ENCODE measurements at regions not wholly inside any gene's neighbourhood (a gene's known extent, or its start where the extent isn't known, plus 50 kb on each side); places are given as distances from the start of the nearest gene placed in this dataset.

DNA sequence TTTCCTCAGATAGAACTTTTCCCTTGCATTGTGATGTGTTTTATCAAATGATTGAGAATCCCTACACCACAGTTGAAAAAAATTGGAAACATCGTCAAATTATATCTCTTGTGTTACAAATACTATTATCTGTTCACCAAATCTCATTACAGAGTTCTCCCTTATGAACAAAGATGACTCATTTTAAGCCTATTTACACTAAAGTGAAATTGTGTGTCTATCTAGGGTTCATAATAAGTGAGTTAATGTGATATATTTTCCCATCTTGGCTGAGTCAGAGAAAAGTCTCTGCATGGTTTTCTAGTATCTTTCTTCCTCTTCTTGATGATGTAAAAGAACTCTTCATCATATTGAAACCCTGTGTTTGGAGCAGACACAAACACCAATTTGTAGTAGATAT, 1263.3 kb upstream of the EYS start:
- no peak overlapping the region for H3K27ac Mint-ChIP-seq
- no peaks in the 10 kb centered on the region for H3K4me1 Mint-ChIP-seq
- H3K27me3 Mint-ChIP-seq (ENCODE audit: low read depth) = no peaks in the 10 kb centered on the region
- H3K4me3 Mint-ChIP-seq = no peak overlapping the region
- TF ChIP-seq, protein P1, sequence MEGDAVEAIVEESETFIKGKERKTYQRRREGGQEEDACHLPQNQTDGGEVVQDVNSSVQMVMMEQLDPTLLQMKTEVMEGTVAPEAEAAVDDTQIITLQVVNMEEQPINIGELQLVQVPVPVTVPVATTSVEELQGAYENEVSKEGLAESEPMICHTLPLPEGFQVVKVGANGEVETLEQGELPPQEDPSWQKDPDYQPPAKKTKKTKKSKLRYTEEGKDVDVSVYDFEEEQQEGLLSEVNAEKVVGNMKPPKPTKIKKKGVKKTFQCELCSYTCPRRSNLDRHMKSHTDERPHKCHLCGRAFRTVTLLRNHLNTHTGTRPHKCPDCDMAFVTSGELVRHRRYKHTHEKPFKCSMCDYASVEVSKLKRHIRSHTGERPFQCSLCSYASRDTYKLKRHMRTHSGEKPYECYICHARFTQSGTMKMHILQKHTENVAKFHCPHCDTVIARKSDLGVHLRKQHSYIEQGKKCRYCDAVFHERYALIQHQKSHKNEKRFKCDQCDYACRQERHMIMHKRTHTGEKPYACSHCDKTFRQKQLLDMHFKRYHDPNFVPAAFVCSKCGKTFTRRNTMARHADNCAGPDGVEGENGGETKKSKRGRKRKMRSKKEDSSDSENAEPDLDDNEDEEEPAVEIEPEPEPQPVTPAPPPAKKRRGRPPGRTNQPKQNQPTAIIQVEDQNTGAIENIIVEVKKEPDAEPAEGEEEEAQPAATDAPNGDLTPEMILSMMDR (IDR thresholded peaks at IDR 0.05; ENCODE audit: unreplicated experiment in 3 of 3) = no peak
- no peaks in the 10 kb centered on the region for H3K9me3 Mint-ChIP-seq
- H3K36me3 Mint-ChIP-seq (ENCODE audit: low read depth) = no peaks in the 10 kb centered on the region

DNA sequence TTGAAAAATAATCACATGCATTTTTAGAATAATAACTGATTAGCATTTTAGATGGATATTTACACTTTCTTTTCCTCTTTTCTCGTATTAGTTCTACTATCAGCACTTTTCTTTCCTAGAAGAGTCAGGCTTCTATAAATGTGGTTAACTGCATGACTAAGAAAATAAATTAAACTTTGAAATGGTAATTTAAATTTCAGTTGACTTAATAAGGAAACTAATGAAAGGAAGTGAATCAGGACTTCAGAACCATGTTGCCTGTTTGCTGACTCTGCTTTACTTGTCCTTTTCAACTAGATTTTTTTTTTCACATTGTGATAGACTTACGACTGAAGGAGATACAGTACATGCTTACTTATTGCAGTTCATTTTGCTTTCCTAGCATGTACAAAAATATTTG, 1258.2 kb upstream of the EYS start:
- H3K27me3 Mint-ChIP-seq (ENCODE audit: low read depth) = no peaks in the 10 kb centered on the region
- H3K27ac Mint-ChIP-seq = no peak overlapping the region
- H3K4me3 Mint-ChIP-seq = no peak overlapping the region

DNA sequence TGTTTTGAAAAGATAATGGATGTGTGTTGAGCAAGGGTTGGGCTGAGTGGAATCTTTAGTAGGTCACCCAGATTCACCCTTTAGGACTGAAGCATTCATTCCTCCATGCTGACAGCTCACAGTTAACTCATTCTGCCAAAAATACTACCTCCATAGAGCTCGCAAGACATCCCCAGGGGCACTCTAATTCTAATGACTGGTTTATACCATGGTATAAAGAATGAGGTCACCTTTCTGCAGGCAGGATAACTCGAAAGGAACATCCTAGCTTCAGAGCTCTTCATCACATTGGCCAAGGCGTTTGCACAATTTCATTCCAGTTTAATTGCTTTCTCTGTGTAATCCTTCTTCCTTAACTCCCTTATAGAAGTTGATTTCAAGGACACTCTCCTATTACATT, 1257.2 kb upstream of the EYS start:
- no peaks in the 10 kb centered on the region for H3K27me3 Mint-ChIP-seq (ENCODE audit: low read depth)
- no peaks in the 10 kb centered on the region for H3K9me3 Mint-ChIP-seq
- no peaks in the 10 kb centered on the region for H3K36me3 Mint-ChIP-seq (ENCODE audit: low read depth)
- no peak overlapping the region for H3K27ac Mint-ChIP-seq
- H3K4me3 Mint-ChIP-seq = no peak overlapping the region
- TF ChIP-seq, protein P1 (IDR thresholded peaks at IDR 0.05; ENCODE audit: unreplicated experiment in 3 of 3) = no peak
- H3K4me1 Mint-ChIP-seq = no peaks in the 10 kb centered on the region

More for the DNA sequence above, 1258.2 kb upstream of the EYS start:
- H3K36me3 Mint-ChIP-seq (ENCODE audit: low read depth) = no peaks in the 10 kb centered on the region
- TF ChIP-seq, protein P1 (IDR thresholded peaks at IDR 0.05; ENCODE audit: unreplicated experiment in 3 of 3) = no peak
- no peaks in the 10 kb centered on the region for H3K4me1 Mint-ChIP-seq
- H3K9me3 Mint-ChIP-seq = no peaks in the 10 kb centered on the region

DNA sequence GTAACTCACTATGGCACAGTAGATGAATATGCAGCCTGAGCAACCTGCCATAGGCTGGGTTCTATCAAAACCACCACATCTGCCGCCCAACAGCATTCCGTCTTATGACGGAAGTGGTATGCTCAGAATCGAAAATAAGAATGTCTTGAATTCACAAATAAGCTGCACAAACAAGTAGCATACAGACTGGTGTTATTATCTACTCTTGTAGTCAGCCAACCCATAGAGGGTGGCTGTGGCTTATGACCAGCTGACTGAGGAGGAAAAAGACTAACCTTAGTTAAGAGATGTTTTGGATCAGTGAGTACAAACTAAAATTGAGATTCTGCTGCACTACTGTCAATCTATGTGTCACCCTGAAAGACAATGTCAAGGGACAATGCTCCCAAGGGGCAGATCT, 1255.1 kb upstream of the EYS start:
- Mint-ChIP-seq H3K4me1 (no peaks in the 10 kb centered on the region), H3K27ac (no peak overlapping the region), H3K4me3 (no peak overlapping the region), H3K36me3 (ENCODE audit: low read depth) (no peaks in the 10 kb centered on the region), H3K9me3 (peaks cover 2% of the 10 kb centered on the region), H3K27me3 (ENCODE audit: low read depth) (no peaks in the 10 kb centered on the region)
- TF ChIP-seq, protein P1 (IDR thresholded peaks at IDR 0.05; ENCODE audit: unreplicated experiment in 3 of 3) = no peak

DNA sequence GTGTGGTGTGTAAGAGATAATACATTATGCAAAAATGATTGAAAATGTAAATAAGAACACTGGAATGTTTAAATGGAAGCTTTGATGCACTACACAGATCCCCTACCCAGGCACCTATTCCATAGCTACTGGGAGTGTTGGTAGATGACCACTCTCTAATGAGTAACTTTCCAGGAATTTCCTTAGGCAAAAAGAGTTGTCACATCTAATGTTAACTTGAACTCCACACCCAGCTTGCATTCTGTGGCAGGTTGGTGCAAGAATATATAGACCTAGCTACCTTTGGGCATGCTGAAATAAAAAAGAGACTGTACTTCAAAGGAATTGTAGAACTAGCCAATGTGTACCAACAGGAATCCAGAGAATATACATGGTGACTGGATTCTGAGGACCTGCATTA, 1254.2 kb upstream of the EYS start:
- TF ChIP-seq, protein P1 (IDR thresholded peaks at IDR 0.05; ENCODE audit: unreplicated experiment in 3 of 3) = no peak
- Mint-ChIP-seq H3K9me3 (peaks cover 2% of the 10 kb centered on the region), H3K36me3 (ENCODE audit: low read depth) (no peaks in the 10 kb centered on the region), H3K4me1 (no peaks in the 10 kb centered on the region), H3K27ac (no peak overlapping the region), H3K27me3 (ENCODE audit: low read depth) (no peaks in the 10 kb centered on the region), H3K4me3 (no peak overlapping the region)

DNA sequence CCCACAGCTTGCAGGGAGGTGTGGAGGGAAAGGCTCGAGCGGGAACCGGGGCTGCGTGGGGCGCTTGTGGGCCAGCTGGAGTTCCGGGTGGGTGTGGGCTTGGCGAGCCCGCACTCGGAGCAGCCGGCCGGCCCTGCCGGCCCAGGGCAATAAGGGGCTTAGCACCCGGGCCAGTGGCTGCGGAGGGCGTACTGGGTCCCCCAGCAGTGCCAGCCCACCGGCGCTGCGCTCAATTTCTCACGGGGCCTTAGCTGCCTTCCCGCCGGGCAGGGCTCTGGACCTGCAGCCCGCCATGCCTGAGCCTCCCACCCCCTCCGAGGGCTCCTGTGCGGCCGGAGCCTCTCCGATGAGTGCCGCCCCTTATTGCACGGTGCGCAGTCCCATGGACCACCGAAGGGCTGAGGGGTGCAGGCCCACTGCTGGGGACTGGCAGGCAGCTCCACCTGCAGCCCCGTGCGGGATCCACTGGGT, 1242.2 kb upstream of the EYS start:
- no peaks in the 10 kb centered on the region for H3K4me1 Mint-ChIP-seq
- no peaks in the 10 kb centered on the region for H3K9me3 Mint-ChIP-seq

More for the DNA sequence above, 1242.2 kb upstream of the EYS start:
- TF ChIP-seq, protein P1 (IDR thresholded peaks at IDR 0.05; ENCODE audit: unreplicated experiment in 3 of 3) = no peak
- Mint-ChIP-seq H3K27me3 (ENCODE audit: low read depth) (no peaks in the 10 kb centered on the region), H3K27ac (no peak overlapping the region), H3K36me3 (ENCODE audit: low read depth) (no peaks in the 10 kb centered on the region), H3K4me3 (no peak overlapping the region)

Measured in nephron (organoid).